ENCODE measurements at regions not wholly inside any gene's neighbourhood (a gene's known extent, or its start where the extent isn't known, plus 50 kb on each side); places are given as distances from the start of the nearest gene placed in this dataset.

DNA sequence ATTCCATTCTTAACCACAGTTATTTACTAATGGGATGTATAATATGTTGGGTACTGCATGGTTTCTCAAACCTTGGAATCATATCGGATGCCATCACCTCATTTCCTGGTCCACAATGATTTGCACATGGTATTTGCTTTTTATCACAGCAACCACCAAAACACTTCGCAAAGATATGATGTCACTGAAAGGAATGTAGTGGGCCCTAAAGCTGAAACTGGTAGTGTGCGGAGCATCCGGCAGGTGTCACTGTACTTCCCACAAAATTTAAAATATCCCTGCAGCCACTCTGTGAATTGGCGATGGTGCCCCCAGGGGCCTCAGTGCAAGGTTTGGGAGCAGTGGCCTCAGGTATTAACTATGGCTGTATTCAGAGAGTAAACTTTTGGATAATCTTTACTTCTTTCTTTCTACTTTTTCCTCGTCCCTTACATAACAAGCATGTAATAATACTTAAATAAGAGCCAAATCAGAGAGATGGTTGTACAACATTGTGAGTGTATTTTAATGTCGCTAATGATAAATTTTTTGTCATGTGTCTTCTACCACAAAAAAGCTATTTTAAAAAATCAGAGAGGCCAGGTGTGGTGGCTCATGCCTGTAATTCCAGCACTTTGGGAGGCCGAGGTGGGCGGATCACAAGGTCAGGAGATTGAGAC is 66.2 kb downstream of the FAM241B start:
- TF ChIP-seq, protein P1, sequence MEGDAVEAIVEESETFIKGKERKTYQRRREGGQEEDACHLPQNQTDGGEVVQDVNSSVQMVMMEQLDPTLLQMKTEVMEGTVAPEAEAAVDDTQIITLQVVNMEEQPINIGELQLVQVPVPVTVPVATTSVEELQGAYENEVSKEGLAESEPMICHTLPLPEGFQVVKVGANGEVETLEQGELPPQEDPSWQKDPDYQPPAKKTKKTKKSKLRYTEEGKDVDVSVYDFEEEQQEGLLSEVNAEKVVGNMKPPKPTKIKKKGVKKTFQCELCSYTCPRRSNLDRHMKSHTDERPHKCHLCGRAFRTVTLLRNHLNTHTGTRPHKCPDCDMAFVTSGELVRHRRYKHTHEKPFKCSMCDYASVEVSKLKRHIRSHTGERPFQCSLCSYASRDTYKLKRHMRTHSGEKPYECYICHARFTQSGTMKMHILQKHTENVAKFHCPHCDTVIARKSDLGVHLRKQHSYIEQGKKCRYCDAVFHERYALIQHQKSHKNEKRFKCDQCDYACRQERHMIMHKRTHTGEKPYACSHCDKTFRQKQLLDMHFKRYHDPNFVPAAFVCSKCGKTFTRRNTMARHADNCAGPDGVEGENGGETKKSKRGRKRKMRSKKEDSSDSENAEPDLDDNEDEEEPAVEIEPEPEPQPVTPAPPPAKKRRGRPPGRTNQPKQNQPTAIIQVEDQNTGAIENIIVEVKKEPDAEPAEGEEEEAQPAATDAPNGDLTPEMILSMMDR (IDR thresholded peaks at IDR 0.05): peak; percentile 35 to 47 (median 42)
- no peak for TF ChIP-seq POLR2A (IDR thresholded peaks at IDR 0.05)

All from right lobe of liver (tissue), 4 donors.